Endodermal cell (in vitro differentiated cells): ENCODE measurements at regions not wholly inside any gene's neighbourhood (a gene's known extent, or its start where the extent isn't known, plus 50 kb on each side); places are given as distances from the start of the nearest gene placed in this dataset.

Experiments
- DNase-seq: peaks from one replicate; pipeline ENCODE4 v3.0.0-alpha.2; 2017
- H3K27ac ChIP-seq: 2 replicates; pipeline ENCODE4 v1.5.1; 2013; ENCODE audit warnings: mild to moderate bottlenecking, low read depth, low read length, moderate library complexity
- H3K27me3 ChIP-seq: 2 replicates; pipeline ENCODE4 v1.6.1; 2013; ENCODE audit warnings: mild to moderate bottlenecking, low read length, moderate library complexity; ENCODE audit not compliant: insufficient read depth, control insufficient read depth, poor library complexity, severe bottlenecking
- H3K36me3 ChIP-seq: 2 replicates; pipeline ENCODE4 v1.7.0; 2013; ENCODE audit warnings: mild to moderate bottlenecking, low read length, moderate library complexity; ENCODE audit not compliant: control insufficient read depth, insufficient read depth
- H3K4me1 ChIP-seq: one replicate; pipeline ENCODE4 v1.7.0; 2013; ENCODE audit warnings: low read length; ENCODE audit not compliant: control insufficient read depth, insufficient read depth
- H3K4me3 ChIP-seq: 2 replicates; pipeline ENCODE4 v1.5.1; 2013; ENCODE audit warnings: mild to moderate bottlenecking, low read length, moderate library complexity
- H3K9ac ChIP-seq: 2 replicates; pipeline ENCODE4 v1.6.1; 2013; ENCODE audit warnings: mild to moderate bottlenecking, low read length, moderate library complexity; ENCODE audit not compliant: poor library complexity, severe bottlenecking; ENCODE audit errors: extremely low read depth
- H3K9me3 ChIP-seq: 2 replicates; pipeline ENCODE4 v1.6.1; 2013; ENCODE audit warnings: mild to moderate bottlenecking, low read length, moderate library complexity; ENCODE audit not compliant: control insufficient read depth
- H3K27ac Mint-ChIP-seq: 2 replicates; pipeline ENCODE4 v1.8.0; 2020; ENCODE audit warnings: mixed read lengths
- H3K27me3 Mint-ChIP-seq: 2 replicates; pipeline ENCODE4 v1.8.0; 2021; ENCODE audit warnings: mild to moderate bottlenecking, mixed read lengths; ENCODE audit not compliant: insufficient read depth
- H3K36me3 Mint-ChIP-seq: 2 replicates; pipeline ENCODE4 v1.8.0; 2020; ENCODE audit warnings: low read depth, mixed read lengths
- H3K4me1 Mint-ChIP-seq: 2 replicates; pipeline ENCODE4 v1.8.0; 2020; ENCODE audit warnings: mixed read lengths
- H3K4me3 Mint-ChIP-seq: 2 replicates; pipeline ENCODE4 v1.8.0; 2020; ENCODE audit warnings: mild to moderate bottlenecking, moderate library complexity, mixed read lengths
- H3K9me3 Mint-ChIP-seq: 2 replicates; pipeline ENCODE4 v1.8.0; 2020; ENCODE audit warnings: mild to moderate bottlenecking, mixed read lengths
- WGBS, 2 experiments: methylation state at CpG; one replicate each; pipeline versions ENCODE4 v1.1.5 to v1.1.7; 2013; ENCODE audit warnings: missing lambda C conversion rate in 2 of 2, mixed read lengths in 1 of 2; ENCODE audit not compliant: insufficient coverage in 1 of 2, insufficient read length in 1 of 2; 5-methylcytosine and 5-hydroxymethylcytosine counted together
- TF ChIP-seq, protein P1 (sequence below): fragments of 200-600 bp; sonication (generic); conservative IDR thresholded peaks from 2 replicates; pipeline ENCODE4 v1.5.0; 2021; ENCODE audit warnings: antibody characterized with exemption, mild to moderate bottlenecking

DNA sequence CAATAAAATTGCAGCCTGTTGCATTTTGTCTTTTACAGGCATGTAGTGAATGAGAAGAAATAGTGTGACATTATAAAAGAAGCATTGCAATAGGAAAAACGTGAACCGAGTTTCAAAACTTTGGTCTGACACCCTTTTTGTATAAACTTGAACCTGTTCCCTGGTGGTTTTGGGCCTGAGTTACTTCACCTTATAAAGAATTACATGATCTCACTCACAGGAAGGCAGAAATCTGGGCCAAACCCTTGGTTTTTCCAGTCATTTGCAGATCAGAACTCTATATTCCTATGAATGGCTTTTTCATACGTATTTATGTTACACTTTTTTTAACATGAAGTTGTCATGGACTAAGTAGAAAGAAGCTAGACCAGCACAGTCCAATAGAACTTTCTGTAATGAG is 138.5 kb upstream of the FLRT2 start:
- H3K4me3 ChIP-seq: no peak overlapping the region
- H3K27ac ChIP-seq: no peak overlapping the region
- no peaks in the 10 kb centered on the region for H3K36me3 Mint-ChIP-seq
- no peak overlapping the region for H3K27ac Mint-ChIP-seq
- no peaks in the 10 kb centered on the region for H3K9me3 Mint-ChIP-seq
- no peaks in the 10 kb centered on the region for H3K36me3 ChIP-seq
- no peak overlapping the region for H3K4me3 Mint-ChIP-seq
- TF ChIP-seq, protein P1, sequence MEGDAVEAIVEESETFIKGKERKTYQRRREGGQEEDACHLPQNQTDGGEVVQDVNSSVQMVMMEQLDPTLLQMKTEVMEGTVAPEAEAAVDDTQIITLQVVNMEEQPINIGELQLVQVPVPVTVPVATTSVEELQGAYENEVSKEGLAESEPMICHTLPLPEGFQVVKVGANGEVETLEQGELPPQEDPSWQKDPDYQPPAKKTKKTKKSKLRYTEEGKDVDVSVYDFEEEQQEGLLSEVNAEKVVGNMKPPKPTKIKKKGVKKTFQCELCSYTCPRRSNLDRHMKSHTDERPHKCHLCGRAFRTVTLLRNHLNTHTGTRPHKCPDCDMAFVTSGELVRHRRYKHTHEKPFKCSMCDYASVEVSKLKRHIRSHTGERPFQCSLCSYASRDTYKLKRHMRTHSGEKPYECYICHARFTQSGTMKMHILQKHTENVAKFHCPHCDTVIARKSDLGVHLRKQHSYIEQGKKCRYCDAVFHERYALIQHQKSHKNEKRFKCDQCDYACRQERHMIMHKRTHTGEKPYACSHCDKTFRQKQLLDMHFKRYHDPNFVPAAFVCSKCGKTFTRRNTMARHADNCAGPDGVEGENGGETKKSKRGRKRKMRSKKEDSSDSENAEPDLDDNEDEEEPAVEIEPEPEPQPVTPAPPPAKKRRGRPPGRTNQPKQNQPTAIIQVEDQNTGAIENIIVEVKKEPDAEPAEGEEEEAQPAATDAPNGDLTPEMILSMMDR: no peak
- 86 to 88% methylated on average over 2 to 3 of the region's 3 CpGs for WGBS, 2 experiments
- no peaks in the 10 kb centered on the region for H3K9me3 ChIP-seq
- no peak overlapping the region for H3K9ac ChIP-seq
- no peak for DNase-seq
- H3K27me3 ChIP-seq: no peaks in the 10 kb centered on the region
- no peaks in the 10 kb centered on the region for H3K4me1 ChIP-seq
- H3K27me3 Mint-ChIP-seq: no peaks in the 10 kb centered on the region
- H3K4me1 Mint-ChIP-seq: peaks cover 14% of the 10 kb centered on the region

DNA sequence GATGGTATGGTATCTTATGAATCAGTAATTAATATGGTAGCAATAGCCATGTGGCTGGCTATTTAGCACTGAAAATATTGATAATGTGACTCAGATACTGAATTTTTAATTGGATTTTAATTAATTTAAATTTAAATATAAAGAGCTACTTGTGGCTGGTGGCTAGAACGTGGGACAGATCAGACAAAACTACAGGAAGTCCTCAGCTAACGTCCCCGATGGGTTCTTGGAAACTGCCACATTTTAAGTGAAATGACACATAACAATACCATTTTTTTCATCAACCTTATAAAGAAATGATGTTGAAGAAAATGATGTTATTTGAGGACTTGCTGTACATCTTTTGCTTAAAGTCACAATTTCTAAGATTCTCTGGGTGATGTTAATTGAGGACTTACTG is 138.1 kb upstream of the FLRT2 start:
- Histone ChIP-seq H3K27ac (no peak overlapping the region), H3K27me3 (no peaks in the 10 kb centered on the region), H3K9ac (no peak overlapping the region), H3K4me3 (no peak overlapping the region), H3K4me1 (no peaks in the 10 kb centered on the region), H3K36me3 (no peaks in the 10 kb centered on the region), H3K9me3 (no peaks in the 10 kb centered on the region)
- H3K4me3 Mint-ChIP-seq: no peak overlapping the region
- peaks cover 17% of the 10 kb centered on the region for H3K4me1 Mint-ChIP-seq
- H3K36me3 Mint-ChIP-seq: no peaks in the 10 kb centered on the region
- no peaks in the 10 kb centered on the region for H3K9me3 Mint-ChIP-seq
- TF ChIP-seq, protein P1: no peak
- H3K27ac Mint-ChIP-seq: no peak overlapping the region
- WGBS, 2 experiments: 97% methylated on average over 3 of the region's 3 CpGs; no CpG with 5 or more reads in 1 of the 2 experiments
- H3K27me3 Mint-ChIP-seq: no peaks in the 10 kb centered on the region
- DNase-seq: no peak

DNA sequence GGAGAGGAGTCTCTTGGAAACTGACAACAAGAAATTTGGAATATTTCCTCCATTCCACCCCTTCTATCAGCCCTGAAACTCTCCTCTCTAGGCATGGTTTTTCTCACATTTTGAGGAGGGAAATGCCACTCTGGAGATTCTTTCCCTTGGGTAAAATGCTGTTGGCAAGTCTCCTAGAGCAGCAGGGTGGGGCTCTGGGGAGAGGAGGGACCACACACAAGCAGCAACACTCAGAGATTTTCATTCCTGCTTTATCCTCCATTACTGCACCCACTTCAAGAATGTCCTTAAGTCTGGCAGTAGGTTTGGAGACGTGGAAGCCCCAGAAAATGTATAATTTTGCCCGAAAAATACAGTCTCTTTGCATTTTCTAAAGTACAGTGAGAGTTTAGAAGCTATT is 130.8 kb upstream of the FLRT2 start:
- no peak overlapping the region for H3K4me3 Mint-ChIP-seq
- no peaks in the 10 kb centered on the region for H3K9me3 Mint-ChIP-seq
- no peak overlapping the region for H3K9ac ChIP-seq
- peaks cover 15% of the 10 kb centered on the region for H3K4me1 Mint-ChIP-seq
- no peak for DNase-seq
- H3K27me3 ChIP-seq: no peaks in the 10 kb centered on the region
- no peaks in the 10 kb centered on the region for H3K4me1 ChIP-seq
- H3K27ac Mint-ChIP-seq: no peak overlapping the region
- no peaks in the 10 kb centered on the region for H3K27me3 Mint-ChIP-seq
- no peak overlapping the region for H3K27ac ChIP-seq
- H3K36me3 Mint-ChIP-seq: no peaks in the 10 kb centered on the region
- H3K9me3 ChIP-seq: no peaks in the 10 kb centered on the region
- no peak overlapping the region for H3K4me3 ChIP-seq
- TF ChIP-seq, protein P1: no peak
- 92 to 94% methylated on average over 2 of the region's 2 CpGs for WGBS, 2 experiments
- H3K36me3 ChIP-seq: no peaks in the 10 kb centered on the region
